ENCODE measurements at regions not wholly inside any gene's neighbourhood (a gene's known extent, or its start where the extent isn't known, plus 50 kb on each side); places are given as distances from the start of the nearest gene placed in this dataset.
"Not testable (repeated sequence)": the region's sequence is repeated elsewhere in the genome, so short reads cannot be mapped to it uniquely, and the experiment has no call there.

GRCh38 chr13:18944501-18945068 is 237.0 kb downstream of the TUBA3C start:
- peaks cover under 1% of the 10 kb centered on the region for H3K36me3 Mint-ChIP-seq (ENCODE audit: low read depth)
- H3K4me1 Mint-ChIP-seq, result no peaks in the 10 kb centered on the region
- H3K4me3 Mint-ChIP-seq, result no peak overlapping the region
- H3K27me3 Mint-ChIP-seq (ENCODE audit: low read depth), result no peaks in the 10 kb centered on the region
- peaks cover 18% of the 10 kb centered on the region for H3K9me3 Mint-ChIP-seq
- no peak for TF ChIP-seq CTCF (IDR thresholded peaks at IDR 0.05; ENCODE audit: unreplicated experiment in 3 of 3)
- H3K27ac Mint-ChIP-seq, result no peak overlapping the region

DNA sequence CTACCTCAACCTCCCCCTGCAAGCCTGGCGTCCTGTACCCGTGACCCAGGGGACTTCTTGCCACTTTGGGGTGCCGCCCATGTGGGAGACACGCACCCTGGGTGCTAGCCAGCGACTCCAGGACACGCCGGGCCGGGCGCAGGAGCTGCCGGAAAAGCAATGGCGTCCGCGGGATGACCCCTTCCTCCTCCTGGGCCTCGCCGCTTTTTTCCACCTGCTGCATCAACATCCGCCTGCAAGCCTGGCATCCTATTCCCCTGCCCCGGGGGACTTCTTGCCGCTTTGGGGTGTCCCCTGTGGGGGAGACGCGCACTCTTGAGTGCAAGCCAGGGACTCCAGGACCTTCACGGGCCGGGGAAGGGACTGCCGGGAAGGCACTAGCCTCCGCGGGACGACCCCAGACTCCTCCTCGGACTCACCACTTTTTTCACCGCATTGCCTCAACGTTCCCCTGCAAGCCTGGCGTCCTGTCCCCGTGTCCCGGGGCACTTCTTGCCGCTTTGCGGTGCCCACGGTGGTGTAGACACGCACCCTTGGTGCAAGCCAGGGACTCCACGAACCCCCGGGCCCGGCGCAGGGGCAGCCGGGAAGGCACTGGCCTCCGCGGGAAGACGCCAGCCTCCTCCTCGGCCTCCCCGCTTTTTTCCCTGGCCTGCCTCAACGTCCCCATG is 237.8 kb downstream of the TUBA3C start:
- no peaks in the 10 kb centered on the region for H3K36me3 Mint-ChIP-seq (ENCODE audit: low read depth)

DNA sequence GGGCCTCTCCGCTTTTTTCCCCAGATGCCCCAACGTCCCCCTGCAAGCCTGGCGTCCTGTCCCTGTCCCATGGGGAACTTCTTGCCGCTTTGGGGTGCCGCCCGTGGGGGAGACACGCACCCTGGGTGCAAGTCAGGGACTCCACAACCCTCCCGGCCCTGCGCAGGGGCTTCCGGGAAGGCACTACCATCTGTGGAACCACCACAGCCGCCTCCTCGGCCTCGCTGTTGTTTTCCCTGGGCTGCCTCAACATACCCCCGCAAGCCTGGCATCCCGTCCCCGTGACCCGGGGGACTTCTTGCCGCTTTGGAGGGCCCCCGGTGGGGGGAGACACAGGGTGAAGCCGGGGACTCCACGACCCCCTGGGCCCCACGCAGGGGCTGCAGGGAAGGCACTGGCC is 238.4 kb downstream of the TUBA3C start:
- peaks cover 17% of the 10 kb centered on the region for H3K9me3 Mint-ChIP-seq
- no peak overlapping the region for H3K4me3 Mint-ChIP-seq
- no peak for TF ChIP-seq CTCF (IDR thresholded peaks at IDR 0.05; ENCODE audit: unreplicated experiment in 3 of 3)
- no peaks in the 10 kb centered on the region for H3K27me3 Mint-ChIP-seq (ENCODE audit: low read depth)
- H3K4me1 Mint-ChIP-seq, result no peaks in the 10 kb centered on the region
- no peaks in the 10 kb centered on the region for H3K36me3 Mint-ChIP-seq (ENCODE audit: low read depth)
- no peak overlapping the region for H3K27ac Mint-ChIP-seq

More for the DNA sequence above, 237.8 kb downstream of the TUBA3C start:
- Mint-ChIP-seq H3K27ac (no peak overlapping the region), H3K4me1 (no peaks in the 10 kb centered on the region), H3K4me3 (no peak overlapping the region), H3K27me3 (ENCODE audit: low read depth) (no peaks in the 10 kb centered on the region), H3K9me3 (peaks cover 17% of the 10 kb centered on the region)
- no peak for TF ChIP-seq CTCF (IDR thresholded peaks at IDR 0.05; ENCODE audit: unreplicated experiment in 3 of 3)

- TF ChIP-seq CTCF (IDR thresholded peaks at IDR 0.05; ENCODE audit: unreplicated experiment in 3 of 3), result no peak
- Mint-ChIP-seq H3K27ac (no peak overlapping the region), H3K4me1 (no peaks in the 10 kb centered on the region), H3K9me3 (peaks cover 27% of the 10 kb centered on the region), H3K36me3 (ENCODE audit: low read depth) (no peaks in the 10 kb centered on the region), H3K4me3 (no peak overlapping the region), H3K27me3 (ENCODE audit: low read depth) (no peaks in the 10 kb centered on the region)
These were observed 245.5 kb downstream of the TUBA3C start for GRCh38 chr13:18936104-18936503.

DNA sequence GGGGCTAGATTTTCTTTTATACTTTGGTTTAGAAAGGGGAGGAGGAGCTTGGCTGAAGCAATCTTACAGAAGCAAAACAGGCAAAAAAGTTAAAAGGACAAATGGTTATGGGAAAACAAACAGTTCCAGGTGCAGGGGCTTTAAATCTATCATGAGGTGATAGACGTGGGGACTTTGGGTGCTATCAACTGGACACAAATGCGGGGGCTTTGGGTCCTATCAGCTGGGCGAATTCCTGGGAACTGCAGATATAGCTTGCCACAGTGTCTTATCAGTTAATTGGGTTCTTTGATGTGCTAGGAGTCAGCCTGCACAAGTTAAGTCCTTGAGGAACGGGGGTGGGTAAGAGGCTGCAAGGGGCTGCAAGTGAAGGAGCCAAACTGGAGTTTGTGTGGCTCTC is 260.6 kb downstream of the TUBA3C start:
- no peaks in the 10 kb centered on the region for H3K27me3 Mint-ChIP-seq (ENCODE audit: low read depth)
- no peak overlapping the region for H3K4me3 Mint-ChIP-seq
- TF ChIP-seq CTCF (IDR thresholded peaks at IDR 0.05; ENCODE audit: unreplicated experiment in 3 of 3), result no peak
- H3K4me1 Mint-ChIP-seq, result no peaks in the 10 kb centered on the region
- H3K36me3 Mint-ChIP-seq (ENCODE audit: low read depth), result no peaks in the 10 kb centered on the region
- H3K9me3 Mint-ChIP-seq, result peaks cover 23% of the 10 kb centered on the region
- no peak overlapping the region for H3K27ac Mint-ChIP-seq

GRCh38 chr13:18905096-18905495 is 276.5 kb downstream of the TUBA3C start:
- not testable (repeated sequence) for H3K4me3 Mint-ChIP-seq; H3K27ac Mint-ChIP-seq; H3K27me3 Mint-ChIP-seq (ENCODE audit: low read depth); H3K4me1 Mint-ChIP-seq; H3K36me3 Mint-ChIP-seq (ENCODE audit: low read depth)
- H3K9me3 Mint-ChIP-seq, result peaks cover 45% of the 10 kb centered on the region

- not testable (repeated sequence) for H3K36me3 Mint-ChIP-seq (ENCODE audit: low read depth); H3K27me3 Mint-ChIP-seq (ENCODE audit: low read depth); H3K4me1 Mint-ChIP-seq
These were observed 286.2 kb downstream of the TUBA3C start for GRCh38 chr13:18895411-18895810.

GRCh38 chr13:18891242-18891641 is 290.4 kb downstream of the TUBA3C start:
- peaks cover 39% of the 10 kb centered on the region for H3K9me3 Mint-ChIP-seq
- not testable (repeated sequence) for H3K4me3 Mint-ChIP-seq; H3K27me3 Mint-ChIP-seq (ENCODE audit: low read depth); H3K27ac Mint-ChIP-seq; H3K4me1 Mint-ChIP-seq; H3K36me3 Mint-ChIP-seq (ENCODE audit: low read depth)

More at GRCh38 chr13:18895411-18895810, 286.2 kb downstream of the TUBA3C start:
- not testable (repeated sequence) for H3K27ac Mint-ChIP-seq, H3K4me3 Mint-ChIP-seq
- H3K9me3 Mint-ChIP-seq, result peaks cover 27% of the 10 kb centered on the region

DNA sequence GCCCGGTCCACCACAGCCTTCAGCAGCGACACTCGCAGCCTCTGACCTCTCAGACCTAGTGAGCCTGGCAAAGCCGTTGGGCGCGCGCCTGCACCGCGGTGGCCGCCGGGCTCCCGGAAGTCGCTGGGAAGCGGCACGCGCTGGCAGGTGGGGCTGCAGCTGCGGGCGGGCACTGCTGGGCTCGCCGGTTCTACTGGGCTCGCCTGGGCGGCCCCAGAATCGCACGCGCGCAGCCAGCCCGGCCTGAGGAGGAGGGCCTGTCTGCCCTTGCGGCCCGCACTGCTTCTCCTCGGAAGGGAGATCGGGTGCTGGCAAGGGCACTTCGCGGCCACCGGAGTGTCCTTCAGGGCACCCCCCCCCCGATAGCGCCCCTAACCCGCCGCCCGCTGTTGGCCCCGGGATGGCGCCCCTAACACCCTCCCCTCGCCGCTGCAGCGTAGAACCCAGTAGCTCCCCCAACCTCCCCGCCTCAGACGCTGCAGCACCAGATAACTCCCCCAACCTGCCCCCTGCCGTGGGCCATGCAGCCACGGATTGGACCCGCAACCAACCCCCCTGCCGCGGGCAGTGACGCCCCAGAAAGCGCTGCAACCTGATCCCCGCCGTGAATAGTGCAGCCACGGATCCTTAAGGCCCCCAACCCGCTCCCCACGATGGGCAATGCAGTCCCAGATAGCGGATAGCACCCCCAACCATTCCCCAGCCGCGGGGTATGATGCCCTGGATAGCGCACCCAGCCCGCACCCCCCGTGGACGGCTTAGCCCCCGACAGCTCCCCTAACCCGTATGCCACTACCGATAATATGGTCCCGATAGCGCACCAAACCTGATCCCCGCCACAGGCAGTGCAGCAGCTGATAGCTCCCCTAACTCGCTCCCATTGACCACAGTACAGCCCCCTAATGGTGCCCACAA is 306.5 kb downstream of the TUBA3C start:
- H3K4me1 Mint-ChIP-seq; H3K27ac Mint-ChIP-seq; H3K27me3 Mint-ChIP-seq (ENCODE audit: low read depth); H3K4me3 Mint-ChIP-seq; H3K36me3 Mint-ChIP-seq (ENCODE audit: low read depth): not testable (repeated sequence)
- H3K9me3 Mint-ChIP-seq, result peaks cover 32% of the 10 kb centered on the region
